Endodermal cell (in vitro differentiated cells): ENCODE measurements at regions not wholly inside any gene's neighbourhood (a gene's known extent, or its start where the extent isn't known, plus 50 kb on each side); places are given as distances from the start of the nearest gene placed in this dataset.

ENCODE experiments used
- DNase-seq: peaks from one replicate; pipeline ENCODE4 v3.0.0-alpha.2; 2017
- H3K27ac ChIP-seq: 2 replicates; pipeline ENCODE4 v1.5.1; 2013; ENCODE audit warnings: mild to moderate bottlenecking, low read depth, low read length, moderate library complexity
- H3K27me3 ChIP-seq: 2 replicates; pipeline ENCODE4 v1.6.1; 2013; ENCODE audit warnings: mild to moderate bottlenecking, low read length, moderate library complexity; ENCODE audit not compliant: insufficient read depth, control insufficient read depth, poor library complexity, severe bottlenecking
- H3K36me3 ChIP-seq: 2 replicates; pipeline ENCODE4 v1.7.0; 2013; ENCODE audit warnings: mild to moderate bottlenecking, low read length, moderate library complexity; ENCODE audit not compliant: control insufficient read depth, insufficient read depth
- H3K4me1 ChIP-seq: one replicate; pipeline ENCODE4 v1.7.0; 2013; ENCODE audit warnings: low read length; ENCODE audit not compliant: control insufficient read depth, insufficient read depth
- H3K4me3 ChIP-seq: 2 replicates; pipeline ENCODE4 v1.5.1; 2013; ENCODE audit warnings: mild to moderate bottlenecking, low read length, moderate library complexity
- H3K9ac ChIP-seq: 2 replicates; pipeline ENCODE4 v1.6.1; 2013; ENCODE audit warnings: mild to moderate bottlenecking, low read length, moderate library complexity; ENCODE audit not compliant: poor library complexity, severe bottlenecking; ENCODE audit errors: extremely low read depth
- H3K9me3 ChIP-seq: 2 replicates; pipeline ENCODE4 v1.6.1; 2013; ENCODE audit warnings: mild to moderate bottlenecking, low read length, moderate library complexity; ENCODE audit not compliant: control insufficient read depth
- H3K27ac Mint-ChIP-seq: 2 replicates; pipeline ENCODE4 v1.8.0; 2020; ENCODE audit warnings: mixed read lengths
- H3K27me3 Mint-ChIP-seq: 2 replicates; pipeline ENCODE4 v1.8.0; 2021; ENCODE audit warnings: mild to moderate bottlenecking, mixed read lengths; ENCODE audit not compliant: insufficient read depth
- H3K36me3 Mint-ChIP-seq: 2 replicates; pipeline ENCODE4 v1.8.0; 2020; ENCODE audit warnings: low read depth, mixed read lengths
- H3K4me1 Mint-ChIP-seq: 2 replicates; pipeline ENCODE4 v1.8.0; 2020; ENCODE audit warnings: mixed read lengths
- H3K4me3 Mint-ChIP-seq: 2 replicates; pipeline ENCODE4 v1.8.0; 2020; ENCODE audit warnings: mild to moderate bottlenecking, moderate library complexity, mixed read lengths
- H3K9me3 Mint-ChIP-seq: 2 replicates; pipeline ENCODE4 v1.8.0; 2020; ENCODE audit warnings: mild to moderate bottlenecking, mixed read lengths
- WGBS, 2 experiments: methylation state at CpG; one replicate each; pipeline versions ENCODE4 v1.1.5 to v1.1.7; 2013; ENCODE audit warnings: missing lambda C conversion rate in 2 of 2, mixed read lengths in 1 of 2; ENCODE audit not compliant: insufficient coverage in 1 of 2, insufficient read length in 1 of 2; 5-methylcytosine and 5-hydroxymethylcytosine counted together
- TF ChIP-seq, protein P1 (sequence below): fragments of 200-600 bp; sonication (generic); conservative IDR thresholded peaks from 2 replicates; pipeline ENCODE4 v1.5.0; 2021; ENCODE audit warnings: antibody characterized with exemption, mild to moderate bottlenecking

DNA sequence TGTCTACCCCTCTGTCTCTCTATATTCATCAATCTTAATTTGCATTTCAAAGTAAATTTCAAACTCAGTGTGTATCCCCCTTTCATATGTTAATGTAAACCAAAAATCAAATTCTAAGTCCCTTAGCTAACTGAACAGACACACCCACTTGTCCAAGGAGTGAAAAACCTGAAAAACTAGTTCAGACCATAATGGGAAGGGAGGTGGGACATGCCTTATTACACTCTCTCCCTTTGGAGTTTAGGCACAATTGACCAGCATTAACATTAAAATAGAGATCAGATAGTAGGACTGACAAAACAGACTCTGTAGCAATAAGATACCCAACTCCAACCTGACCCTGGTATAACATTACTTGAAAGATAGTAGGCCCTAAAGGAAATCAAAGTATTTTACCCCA lies 247.7 kb upstream of the GADL1 start:
- H3K9me3 Mint-ChIP-seq: peaks cover 18% of the 10 kb centered on the region
- H3K4me1 ChIP-seq: no peaks in the 10 kb centered on the region
- H3K27me3 ChIP-seq: no peaks in the 10 kb centered on the region
- no peaks in the 10 kb centered on the region for H3K36me3 Mint-ChIP-seq
- TF ChIP-seq, protein P1, sequence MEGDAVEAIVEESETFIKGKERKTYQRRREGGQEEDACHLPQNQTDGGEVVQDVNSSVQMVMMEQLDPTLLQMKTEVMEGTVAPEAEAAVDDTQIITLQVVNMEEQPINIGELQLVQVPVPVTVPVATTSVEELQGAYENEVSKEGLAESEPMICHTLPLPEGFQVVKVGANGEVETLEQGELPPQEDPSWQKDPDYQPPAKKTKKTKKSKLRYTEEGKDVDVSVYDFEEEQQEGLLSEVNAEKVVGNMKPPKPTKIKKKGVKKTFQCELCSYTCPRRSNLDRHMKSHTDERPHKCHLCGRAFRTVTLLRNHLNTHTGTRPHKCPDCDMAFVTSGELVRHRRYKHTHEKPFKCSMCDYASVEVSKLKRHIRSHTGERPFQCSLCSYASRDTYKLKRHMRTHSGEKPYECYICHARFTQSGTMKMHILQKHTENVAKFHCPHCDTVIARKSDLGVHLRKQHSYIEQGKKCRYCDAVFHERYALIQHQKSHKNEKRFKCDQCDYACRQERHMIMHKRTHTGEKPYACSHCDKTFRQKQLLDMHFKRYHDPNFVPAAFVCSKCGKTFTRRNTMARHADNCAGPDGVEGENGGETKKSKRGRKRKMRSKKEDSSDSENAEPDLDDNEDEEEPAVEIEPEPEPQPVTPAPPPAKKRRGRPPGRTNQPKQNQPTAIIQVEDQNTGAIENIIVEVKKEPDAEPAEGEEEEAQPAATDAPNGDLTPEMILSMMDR: no peak
- no peak for DNase-seq
- H3K27me3 Mint-ChIP-seq: no peaks in the 10 kb centered on the region
- peaks cover 13% of the 10 kb centered on the region for H3K9me3 ChIP-seq
- peak overlapping the region; percentile 11 for H3K27ac Mint-ChIP-seq
- H3K27ac ChIP-seq: no peak overlapping the region
- no peak overlapping the region for H3K4me3 ChIP-seq
- H3K4me3 Mint-ChIP-seq: no peak overlapping the region
- no peaks in the 10 kb centered on the region for H3K36me3 ChIP-seq
- no peak overlapping the region for H3K9ac ChIP-seq
- H3K4me1 Mint-ChIP-seq: peaks cover 7% of the 10 kb centered on the region

DNA sequence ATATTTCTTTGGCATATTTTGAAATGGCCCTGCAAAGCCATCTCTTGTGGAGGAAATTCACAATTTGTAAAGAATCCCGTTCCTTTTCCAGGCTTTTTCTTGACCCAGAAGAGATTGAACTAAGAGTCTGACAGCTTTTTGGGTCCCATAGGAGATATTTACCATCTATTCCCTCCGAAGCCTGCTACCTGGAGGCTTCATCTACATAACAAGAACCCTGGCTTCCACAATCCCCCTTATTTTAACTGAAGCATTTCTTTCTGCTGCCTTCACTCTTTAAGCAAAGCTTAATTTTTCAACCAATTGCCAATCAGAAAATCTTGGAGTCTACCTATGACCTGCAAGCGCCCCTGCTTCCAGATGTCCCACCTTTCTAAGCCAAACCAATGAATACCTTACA lies 248.1 kb upstream of the GADL1 start:
- H3K4me3 ChIP-seq: no peak overlapping the region
- no peaks in the 10 kb centered on the region for H3K27me3 Mint-ChIP-seq
- H3K36me3 Mint-ChIP-seq: no peaks in the 10 kb centered on the region
- no peak overlapping the region for H3K27ac ChIP-seq
- H3K9me3 ChIP-seq: peaks cover 17% of the 10 kb centered on the region
- H3K4me1 ChIP-seq: no peaks in the 10 kb centered on the region
- H3K27me3 ChIP-seq: no peaks in the 10 kb centered on the region
- H3K9ac ChIP-seq: no peak overlapping the region
- peak overlapping the region; percentile 4 for H3K27ac Mint-ChIP-seq
- DNase-seq: no peak
- H3K4me3 Mint-ChIP-seq: no peak overlapping the region
- no peaks in the 10 kb centered on the region for H3K36me3 ChIP-seq
- WGBS, 2 experiments: 53 to 77% methylated on average over 3 of the region's 3 CpGs
- TF ChIP-seq, protein P1: no peak
- peaks cover 22% of the 10 kb centered on the region for H3K9me3 Mint-ChIP-seq
- peaks cover 7% of the 10 kb centered on the region for H3K4me1 Mint-ChIP-seq

DNA sequence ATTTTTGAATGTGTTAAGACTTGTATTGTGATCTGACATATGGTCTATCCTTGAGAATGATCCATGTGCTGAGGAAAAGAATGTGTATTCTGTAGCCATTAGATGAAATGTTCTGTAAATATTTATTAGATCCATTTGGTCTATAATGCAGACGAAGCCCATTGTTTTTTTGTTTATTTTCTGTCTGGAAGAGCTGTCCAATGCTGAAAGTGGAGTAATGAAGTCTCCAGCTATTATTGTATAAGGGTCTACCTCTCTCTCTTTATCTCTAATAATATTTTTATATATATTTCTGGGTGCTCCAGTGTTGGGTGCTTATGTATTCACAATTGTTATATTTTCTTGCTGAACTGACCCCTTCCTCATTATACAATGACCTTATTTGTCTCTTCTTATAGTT lies 250.6 kb upstream of the GADL1 start:
- no peaks in the 10 kb centered on the region for H3K4me1 ChIP-seq
- peaks cover 7% of the 10 kb centered on the region for H3K4me1 Mint-ChIP-seq
- no peak overlapping the region for H3K4me3 ChIP-seq
- no peak overlapping the region for H3K27ac Mint-ChIP-seq
- H3K36me3 ChIP-seq: no peaks in the 10 kb centered on the region
- no peaks in the 10 kb centered on the region for H3K36me3 Mint-ChIP-seq
- TF ChIP-seq, protein P1: no peak
- 89% methylated on average over 1 of the region's 1 CpG; no CpG with 5 or more reads in 1 of the 2 experiments for WGBS, 2 experiments
- no peaks in the 10 kb centered on the region for H3K27me3 ChIP-seq
- H3K27ac ChIP-seq: no peak overlapping the region
- H3K4me3 Mint-ChIP-seq: no peak overlapping the region
- H3K9ac ChIP-seq: no peak overlapping the region
- H3K9me3 Mint-ChIP-seq: peaks cover 38% of the 10 kb centered on the region
- no peak for DNase-seq
- H3K27me3 Mint-ChIP-seq: no peaks in the 10 kb centered on the region
- peaks cover 28% of the 10 kb centered on the region for H3K9me3 ChIP-seq
